Stimulated activated CD8-positive, alpha-beta memory T cell treated with anti-CD3 and anti-CD28 coated beads, Interleukin-15, amount 100 ng/mL, for 48 hours (primary cell): ENCODE measurements at regions not wholly inside any gene's neighbourhood (a gene's known extent, or its start where the extent isn't known, plus 50 kb on each side); places are given as distances from the start of the nearest gene placed in this dataset.

ENCODE experiments used
- DNase-seq, 2 donors: peaks; one replicate each; pipeline ENCODE4 v3.0.0-alpha.2; 2020; ENCODE audit warnings: low read depth in 2 of 2

- no peak for DNase-seq
These were observed 241.0 kb downstream of the GLI2 start for GRCh38 chr2:120976501-120977307.

GRCh38 chr2:120977582-120978358 lies 242.1 kb downstream of the GLI2 start:
- no peak for DNase-seq

- no peak for DNase-seq
These were observed 242.8 kb downstream of the GLI2 start for GRCh38 chr2:120978359-120979050.

- no peak for DNase-seq
These were observed 243.7 kb downstream of the GLI2 start for GRCh38 chr2:120979398-120979797.

GRCh38 chr2:120979921-120980320 lies 244.3 kb downstream of the GLI2 start:
- no peak for DNase-seq

- DNase-seq = no peak
These were observed 245.8 kb downstream of the GLI2 start for GRCh38 chr2:120981443-120981842.

GRCh38 chr2:120982598-120982997 lies 246.9 kb downstream of the GLI2 start:
- no peak for DNase-seq

GRCh38 chr2:120983344-120983743 lies 247.7 kb downstream of the GLI2 start:
- no peak for DNase-seq

GRCh38 chr2:120984046-120984445 lies 248.4 kb downstream of the GLI2 start:
- DNase-seq = no peak

GRCh38 chr2:120984452-120985173 lies 248.9 kb downstream of the GLI2 start:
- DNase-seq = no peak

GRCh38 chr2:120985174-120985996 lies 249.7 kb downstream of the GLI2 start:
- DNase-seq = no peak

GRCh38 chr2:120985997-120986651 lies 250.5 kb downstream of the GLI2 start:
- no peak for DNase-seq

- no peak for DNase-seq
These were observed 251.4 kb downstream of the GLI2 start for GRCh38 chr2:120986898-120987650.

GRCh38 chr2:120988051-120988699 lies 252.5 kb downstream of the GLI2 start:
- DNase-seq = no peak

GRCh38 chr2:120988700-120989511 lies 253.2 kb downstream of the GLI2 start:
- no peak for DNase-seq

- no peak for DNase-seq
These were observed 254.1 kb downstream of the GLI2 start for GRCh38 chr2:120989512-120990441.

- DNase-seq = no peak
These were observed 254.8 kb downstream of the GLI2 start for GRCh38 chr2:120990451-120990871.
